ENCODE measurements at regions not wholly inside any gene's neighbourhood (a gene's known extent, or its start where the extent isn't known, plus 50 kb on each side); places are given as distances from the start of the nearest gene placed in this dataset.

DNA sequence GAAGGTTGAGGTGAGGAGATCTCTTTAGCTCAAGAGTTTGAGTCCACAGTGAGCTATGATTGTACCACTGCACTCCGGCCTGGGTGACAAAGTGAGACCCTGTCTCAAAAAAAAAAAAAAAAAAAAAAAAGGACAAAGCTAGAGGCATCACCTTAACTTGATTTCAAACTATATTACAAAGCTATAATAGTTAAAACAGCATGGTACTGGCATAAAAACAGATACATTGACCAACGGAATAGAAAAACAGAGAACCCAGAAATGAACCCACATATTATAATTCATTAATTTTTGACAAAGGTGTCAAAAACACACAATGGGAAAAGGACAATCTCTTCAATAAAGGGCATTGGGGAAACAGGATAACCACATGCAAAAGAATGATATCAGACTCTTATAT lies 50.8 kb upstream of the MBOAT1 start:
- TF ChIP-seq, protein P1, sequence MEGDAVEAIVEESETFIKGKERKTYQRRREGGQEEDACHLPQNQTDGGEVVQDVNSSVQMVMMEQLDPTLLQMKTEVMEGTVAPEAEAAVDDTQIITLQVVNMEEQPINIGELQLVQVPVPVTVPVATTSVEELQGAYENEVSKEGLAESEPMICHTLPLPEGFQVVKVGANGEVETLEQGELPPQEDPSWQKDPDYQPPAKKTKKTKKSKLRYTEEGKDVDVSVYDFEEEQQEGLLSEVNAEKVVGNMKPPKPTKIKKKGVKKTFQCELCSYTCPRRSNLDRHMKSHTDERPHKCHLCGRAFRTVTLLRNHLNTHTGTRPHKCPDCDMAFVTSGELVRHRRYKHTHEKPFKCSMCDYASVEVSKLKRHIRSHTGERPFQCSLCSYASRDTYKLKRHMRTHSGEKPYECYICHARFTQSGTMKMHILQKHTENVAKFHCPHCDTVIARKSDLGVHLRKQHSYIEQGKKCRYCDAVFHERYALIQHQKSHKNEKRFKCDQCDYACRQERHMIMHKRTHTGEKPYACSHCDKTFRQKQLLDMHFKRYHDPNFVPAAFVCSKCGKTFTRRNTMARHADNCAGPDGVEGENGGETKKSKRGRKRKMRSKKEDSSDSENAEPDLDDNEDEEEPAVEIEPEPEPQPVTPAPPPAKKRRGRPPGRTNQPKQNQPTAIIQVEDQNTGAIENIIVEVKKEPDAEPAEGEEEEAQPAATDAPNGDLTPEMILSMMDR (IDR thresholded peaks at IDR 0.05; ENCODE audit: insufficient read depth, low read depth, low read length) = no peak
- Histone ChIP-seq H3K27me3 (ENCODE audit: control insufficient read depth, insufficient read depth, low read length) (no peaks in the 10 kb centered on the region), H3K4me3 (ENCODE audit: low read depth, low read length) (no peak overlapping the region), H3K36me3 (ENCODE audit: control insufficient read depth, insufficient read depth, low read length) (no peaks in the 10 kb centered on the region)
- no peak for DNase-seq (ENCODE audit: low read depth)
- ChIA-PET CTCF (interaction anchor here (1.7 kb wide), 1 partner anchor 9 kb away, joined by 3 read pairs; no protein-coding TSS in a partner anchor), POLR2A (no interaction called here)

DNA sequence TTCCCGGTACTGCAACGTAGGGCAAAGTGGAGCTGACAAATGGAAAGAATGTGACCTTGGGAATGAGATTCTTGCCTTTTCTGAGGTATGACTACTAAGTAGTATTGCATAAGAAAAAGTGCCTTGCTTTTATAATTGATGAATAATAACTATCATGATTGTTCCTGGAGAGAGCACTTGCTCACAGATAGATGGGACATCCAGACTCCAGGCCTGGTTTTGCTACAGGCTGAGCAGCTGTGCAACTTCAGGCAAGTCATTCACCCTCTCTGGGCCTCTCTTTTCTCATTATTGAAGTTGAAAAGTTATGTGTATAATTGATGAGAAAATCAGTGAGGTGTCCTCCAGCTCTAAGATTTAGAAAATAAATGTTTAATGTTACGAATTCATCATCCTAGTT lies 53.6 kb upstream of the MBOAT1 start:
- Histone ChIP-seq H3K36me3 (ENCODE audit: control insufficient read depth, insufficient read depth, low read length) (no peaks in the 10 kb centered on the region), H3K27me3 (ENCODE audit: control insufficient read depth, insufficient read depth, low read length) (no peaks in the 10 kb centered on the region), H3K4me3 (ENCODE audit: low read depth, low read length) (no peak overlapping the region)
- DNase-seq (ENCODE audit: low read depth) = no peak
- ChIA-PET CTCF (no interaction called here), POLR2A (no interaction called here)
- TF ChIP-seq, protein P1 (IDR thresholded peaks at IDR 0.05; ENCODE audit: insufficient read depth, low read depth, low read length) = no peak

DNA sequence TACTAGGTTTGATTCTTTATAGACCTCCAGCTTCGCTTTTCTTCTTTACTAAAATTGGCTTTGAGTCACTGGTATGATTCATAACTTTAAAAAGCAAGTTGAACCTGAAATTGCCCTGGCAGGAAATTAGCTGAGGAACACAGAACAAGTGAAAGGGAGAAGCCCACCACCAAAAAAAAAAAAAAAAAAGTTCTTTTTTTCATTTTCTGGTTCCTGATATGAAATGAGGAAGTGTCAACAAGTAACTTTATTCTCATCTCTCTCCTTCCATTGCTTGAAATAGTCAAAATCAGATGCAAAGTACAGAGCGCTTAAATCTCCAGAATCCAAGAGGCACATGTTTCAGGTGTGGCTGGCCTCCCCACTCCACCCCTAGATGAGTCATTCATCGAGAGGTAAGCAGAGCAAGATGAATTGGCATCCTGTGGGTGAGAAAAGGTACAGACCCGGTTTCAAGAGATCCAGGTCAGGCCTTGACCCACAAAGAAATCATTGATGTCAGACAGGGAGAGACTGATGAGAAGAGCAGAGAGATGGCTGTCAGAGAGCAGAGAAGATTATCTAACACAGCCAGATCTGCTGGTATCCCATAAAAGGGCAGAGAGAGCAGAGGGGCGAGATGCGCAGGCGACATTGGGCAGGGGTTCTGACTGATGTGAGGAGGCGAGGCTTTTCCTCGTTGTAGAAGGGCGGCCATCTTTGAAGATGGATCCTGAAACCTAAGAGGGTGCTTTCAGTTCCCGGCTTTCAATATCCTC lies 54.8 kb upstream of the MBOAT1 start:
- Histone ChIP-seq H3K36me3 (ENCODE audit: control insufficient read depth, insufficient read depth, low read length) (no peaks in the 10 kb centered on the region), H3K4me3 (ENCODE audit: low read depth, low read length) (no peak overlapping the region), H3K27me3 (ENCODE audit: control insufficient read depth, insufficient read depth, low read length) (no peaks in the 10 kb centered on the region)
- no peak for DNase-seq (ENCODE audit: low read depth)
- POLR2A ChIA-PET = no interaction called here
- TF ChIP-seq, protein P1 (IDR thresholded peaks at IDR 0.05; ENCODE audit: insufficient read depth, low read depth, low read length) = no peak
- CTCF ChIA-PET = no interaction called here

DNA sequence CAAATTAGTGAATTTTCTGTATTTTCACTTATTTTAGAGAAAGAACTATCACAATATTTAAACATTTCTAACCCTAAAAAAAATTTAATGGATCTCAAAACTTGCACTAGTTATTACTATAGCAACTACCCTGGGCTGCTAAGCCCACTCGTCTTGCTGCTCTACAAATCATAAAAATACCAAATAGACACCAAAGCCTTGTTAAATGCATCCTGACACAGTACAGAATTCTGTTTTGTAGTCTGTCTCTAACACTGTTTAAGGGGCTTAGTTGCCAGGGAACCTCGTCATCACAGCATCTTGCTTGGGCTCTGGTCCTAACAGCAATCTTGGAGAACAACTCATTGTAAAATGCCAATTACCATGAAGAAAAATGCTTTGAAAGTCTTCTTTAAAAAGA lies 56.9 kb upstream of the MBOAT1 start:
- TF ChIP-seq, protein P1 (IDR thresholded peaks at IDR 0.05; ENCODE audit: insufficient read depth, low read depth, low read length) = no peak
- Histone ChIP-seq H3K27me3 (ENCODE audit: control insufficient read depth, insufficient read depth, low read length) (no peaks in the 10 kb centered on the region), H3K36me3 (ENCODE audit: control insufficient read depth, insufficient read depth, low read length) (no peaks in the 10 kb centered on the region), H3K4me3 (ENCODE audit: low read depth, low read length) (no peak overlapping the region)
- DNase-seq (ENCODE audit: low read depth) = no peak
- ChIA-PET POLR2A (no interaction called here), CTCF (no interaction called here)

DNA sequence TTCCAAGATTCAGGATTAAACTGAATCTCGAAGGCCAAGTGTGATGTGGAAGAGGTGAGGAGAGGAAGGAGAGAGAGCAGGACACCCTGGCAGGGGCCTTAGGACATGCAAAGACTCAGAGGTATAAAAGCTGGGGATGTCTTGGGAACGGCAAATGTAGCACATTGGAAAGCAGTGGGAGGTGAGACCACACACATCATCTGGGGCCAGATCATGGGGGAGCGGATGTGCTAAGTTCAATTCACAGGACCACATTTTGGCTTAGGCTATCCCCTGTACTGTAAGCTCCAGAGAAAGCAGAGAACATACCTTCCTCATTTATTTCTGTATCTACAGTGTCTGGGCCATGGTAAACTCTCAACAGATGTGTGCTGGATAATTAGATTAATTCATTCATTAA lies 59.5 kb upstream of the MBOAT1 start:
- ChIA-PET CTCF (interaction anchor here (0.6 to 1.0 kb wide), 3 partner anchors 8 to 146 kb away, joined by 3 read pairs; no protein-coding TSS in a partner anchor), POLR2A (no interaction called here)
- Histone ChIP-seq H3K27me3 (ENCODE audit: control insufficient read depth, insufficient read depth, low read length) (peaks cover 1% of the 10 kb centered on the region; the same call in 1 of the 2 replicates), H3K36me3 (ENCODE audit: control insufficient read depth, insufficient read depth, low read length) (no peaks in the 10 kb centered on the region), H3K4me3 (ENCODE audit: low read depth, low read length) (no peak overlapping the region)
- TF ChIP-seq, protein P1 (IDR thresholded peaks at IDR 0.05; ENCODE audit: insufficient read depth, low read depth, low read length) = no peak
- DNase-seq (ENCODE audit: low read depth) = no peak
